ENCODE measurements at regions not wholly inside any gene's neighbourhood (a gene's known extent, or its start where the extent isn't known, plus 50 kb on each side); places are given as distances from the start of the nearest gene placed in this dataset.

GRCh38 chr4:163673848-163674697 lies 179.6 kb downstream of the TMA16 start (continued):
- TF ChIP-seq EGR1 (IDR thresholded peaks at IDR 0.05; ENCODE audit: borderline replicate concordance, low read depth, low read length) (no peak), RXRA (IDR thresholded peaks at IDR 0.05; ENCODE audit: insufficient read depth, low read depth, low read length) (no peak), POU5F1 (IDR thresholded peaks at IDR 0.05; ENCODE audit: low read depth, low read length) (no peak), CBX5 (IDR thresholded peaks at IDR 0.05; ENCODE audit: low read depth, low read length) (no peak), JUN (IDR thresholded peaks at IDR 0.05; ENCODE audit: low read depth, low read length) (no peak), POLR2AphosphoS5 (IDR thresholded peaks at IDR 0.05; ENCODE audit: low read depth, low read length) (no peak), MAFK (IDR thresholded peaks at IDR 0.05; ENCODE audit: low read depth, low read length) (no peak), RNF2 (IDR thresholded peaks at IDR 0.05; ENCODE audit: borderline replicate concordance, low read depth, low read length, missing control alignments, poor library complexity, severe bottlenecking) (no peak)

Data from H1 (cell line).